Activated CD4-positive, alpha-beta T cell treated with anti-CD3 and anti-CD28 coated beads, Interleukin-2, amount 50 U/mL, for 24 hours (primary cell): ENCODE measurements at regions not wholly inside any gene's neighbourhood (a gene's known extent, or its start where the extent isn't known, plus 50 kb on each side); places are given as distances from the start of the nearest gene placed in this dataset.
"Not testable (repeated sequence)": the region's sequence is repeated elsewhere in the genome, so short reads cannot be mapped to it uniquely, and the experiment has no call there.

Experiments
- DNase-seq, 2 donors: peaks; one replicate each; pipeline ENCODE4 v3.0.0-alpha.2; 2020; ENCODE audit warnings: low read depth in 1 of 2, low spot score in 1 of 2

- no peak for DNase-seq
Observed at GRCh38 chr7:85896531-85896930, 709.7 kb upstream of the SEMA3D start.

GRCh38 chr7:85895835-85896234, 709.0 kb upstream of the SEMA3D start:
- no peak for DNase-seq

GRCh38 chr7:85891900-85892299, 705.0 kb upstream of the SEMA3D start:
- DNase-seq, result not testable (repeated sequence)

- no peak for DNase-seq
Observed at GRCh38 chr7:85890244-85890811, 703.5 kb upstream of the SEMA3D start.

- DNase-seq, result no peak
Observed at GRCh38 chr7:85887133-85887532, 700.3 kb upstream of the SEMA3D start.

GRCh38 chr7:85882335-85882734, 695.5 kb upstream of the SEMA3D start:
- no peak for DNase-seq

GRCh38 chr7:85875398-85875797, 688.5 kb upstream of the SEMA3D start:
- no peak for DNase-seq

GRCh38 chr7:85866540-85866939, 679.7 kb upstream of the SEMA3D start:
- no peak for DNase-seq

GRCh38 chr7:85851571-85852193, 664.8 kb upstream of the SEMA3D start:
- no peak for DNase-seq

- no peak for DNase-seq
Observed at GRCh38 chr7:85850381-85850780, 663.5 kb upstream of the SEMA3D start.

- DNase-seq, result no peak
Observed at GRCh38 chr7:85840554-85840953, 653.7 kb upstream of the SEMA3D start.

- no peak for DNase-seq
Observed at GRCh38 chr7:85833066-85833465, 646.2 kb upstream of the SEMA3D start.

- no peak for DNase-seq
Observed at GRCh38 chr7:85830982-85831381, 644.1 kb upstream of the SEMA3D start.

- DNase-seq, result no peak
Observed at GRCh38 chr7:85829817-85830432, 643.1 kb upstream of the SEMA3D start.

GRCh38 chr7:85829176-85829575, 642.3 kb upstream of the SEMA3D start:
- no peak for DNase-seq

GRCh38 chr7:85828614-85829013, 641.8 kb upstream of the SEMA3D start:
- no peak for DNase-seq

GRCh38 chr7:85823396-85824080, 636.7 kb upstream of the SEMA3D start:
- no peak for DNase-seq

- DNase-seq, result no peak
Observed at GRCh38 chr7:85821926-85822325, 635.1 kb upstream of the SEMA3D start.

- no peak for DNase-seq
Observed at GRCh38 chr7:85820702-85821443, 634.0 kb upstream of the SEMA3D start.

- DNase-seq, result no peak
Observed at GRCh38 chr7:85815526-85815925, 628.7 kb upstream of the SEMA3D start.

- DNase-seq, result no peak
Observed at GRCh38 chr7:85806321-85806720, 619.5 kb upstream of the SEMA3D start.

GRCh38 chr7:85805656-85806055, 618.8 kb upstream of the SEMA3D start:
- no peak for DNase-seq
